DMS153 treated with DMSO at 0.1 percent for 48 hours (cell line): ENCODE measurements at regions not wholly inside any gene's neighbourhood (a gene's known extent, or its start where the extent isn't known, plus 50 kb on each side); places are given as distances from the start of the nearest gene placed in this dataset.

ENCODE experiments used
- DNase-seq: peaks from one replicate; lab custom pipeline; 2025; ENCODE audit not compliant: unreplicated experiment; lab: John Stamatoyannopoulos, UW

- DNase-seq: peak; percentile 40
Measured at GRCh38 chr1:181383695-181384094, 99.6 kb upstream of the CACNA1E start.

- DNase-seq: no peak
Measured at GRCh38 chr1:181386340-181386739, 97.0 kb upstream of the CACNA1E start.

DNA sequence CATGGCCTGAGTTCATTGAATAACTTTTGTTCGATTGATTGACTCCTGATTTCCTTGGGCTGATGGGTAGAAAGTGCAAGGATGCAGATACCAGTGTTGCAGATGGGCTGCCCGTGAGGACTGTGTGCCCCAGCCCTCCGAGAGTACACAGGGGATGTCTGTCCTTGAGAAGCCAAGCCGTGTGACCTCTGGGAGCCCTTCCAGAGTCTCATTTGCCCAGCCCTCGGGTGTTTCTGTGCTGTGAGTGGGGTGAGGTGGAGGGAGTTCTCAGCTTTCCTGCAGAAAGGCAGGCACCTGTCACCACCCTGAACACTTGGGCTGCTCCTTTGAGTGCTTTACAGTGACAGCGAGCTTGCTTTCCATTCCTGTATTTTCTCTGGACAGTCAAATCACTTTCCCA lies 96.4 kb upstream of the CACNA1E start:
- no peak for DNase-seq

GRCh38 chr1:181387702-181388101 lies 95.6 kb upstream of the CACNA1E start:
- DNase-seq: no peak

GRCh38 chr1:181390410-181391077 lies 92.8 kb upstream of the CACNA1E start:
- peak; percentile 96 for DNase-seq

DNA sequence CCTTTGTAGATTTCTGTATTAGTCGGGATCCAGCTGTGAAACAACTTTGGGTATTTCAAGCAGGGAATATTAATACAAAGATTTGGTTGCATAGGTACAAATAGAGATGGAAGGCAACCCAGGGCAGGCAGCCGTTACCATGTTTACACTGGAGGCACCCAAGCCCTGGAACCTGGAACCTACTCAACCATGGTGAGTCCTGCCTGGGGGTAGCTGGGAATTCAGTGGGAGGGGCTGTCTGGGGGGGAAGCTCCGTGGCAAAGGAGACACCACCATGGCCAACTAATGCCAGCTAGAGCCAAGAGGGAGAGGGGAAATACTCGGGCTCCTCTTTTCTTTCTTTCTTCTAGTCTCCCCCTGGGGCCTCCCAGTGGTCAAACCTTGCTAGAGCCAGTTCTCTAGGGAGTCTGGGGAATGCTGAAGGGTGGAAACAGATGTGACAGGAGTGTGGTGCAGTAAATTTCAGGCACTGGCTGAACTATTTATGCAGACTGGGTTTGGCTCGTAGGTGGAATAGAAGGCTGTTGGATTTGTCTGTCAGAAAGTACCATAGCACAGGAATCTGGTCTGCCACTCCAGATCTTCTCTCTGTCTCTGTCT lies 91.9 kb upstream of the CACNA1E start:
- DNase-seq: peak; percentile 81

DNA sequence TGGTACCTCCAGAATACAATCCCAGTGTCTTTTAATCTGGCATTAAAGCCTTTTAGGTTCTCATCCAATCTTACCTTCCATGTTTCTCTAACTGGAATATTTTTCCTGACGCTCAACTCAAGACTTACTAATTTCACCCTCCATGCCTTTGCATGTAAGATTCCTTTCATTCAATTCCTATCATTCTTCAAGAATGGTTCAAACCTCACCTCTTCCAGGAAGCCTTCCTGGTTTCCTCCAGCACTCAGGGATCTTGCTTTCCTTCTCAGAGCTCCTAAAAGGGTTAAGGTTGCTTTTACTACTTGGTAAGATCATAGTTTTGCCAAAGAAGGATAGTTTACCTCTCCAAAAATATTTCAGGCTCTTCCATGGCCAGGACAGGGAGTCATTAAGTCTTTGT lies 91.2 kb upstream of the CACNA1E start:
- DNase-seq: no peak

DNA sequence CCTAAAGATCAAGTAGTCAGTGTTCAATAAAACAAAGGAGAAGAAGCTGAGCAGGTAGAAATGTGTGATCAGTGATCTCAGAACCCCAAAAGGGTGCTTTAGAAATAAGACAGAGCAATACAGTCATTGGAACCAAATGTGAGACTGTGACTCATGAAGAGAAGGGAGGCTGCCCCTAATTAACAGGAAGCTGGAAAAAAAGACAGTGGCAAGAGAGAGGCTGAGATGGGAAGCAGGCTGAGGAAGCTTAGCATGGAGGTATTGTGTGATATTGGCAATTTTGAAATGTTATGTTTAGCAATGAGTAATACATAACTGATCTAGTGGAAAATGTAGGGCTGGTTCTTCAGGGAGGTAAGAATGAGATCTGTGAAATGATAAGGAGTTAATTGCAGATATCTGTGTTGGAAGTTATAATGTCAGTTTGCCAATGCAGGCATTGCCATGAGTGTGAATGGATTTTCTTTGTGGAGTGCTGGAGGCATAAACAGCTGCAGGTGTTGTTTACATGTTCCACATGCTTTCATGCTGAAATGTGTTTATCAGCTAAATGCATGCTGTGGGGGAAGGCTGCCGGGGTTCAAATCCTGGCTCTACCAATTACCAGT lies 90.6 kb upstream of the CACNA1E start:
- no peak for DNase-seq

DNA sequence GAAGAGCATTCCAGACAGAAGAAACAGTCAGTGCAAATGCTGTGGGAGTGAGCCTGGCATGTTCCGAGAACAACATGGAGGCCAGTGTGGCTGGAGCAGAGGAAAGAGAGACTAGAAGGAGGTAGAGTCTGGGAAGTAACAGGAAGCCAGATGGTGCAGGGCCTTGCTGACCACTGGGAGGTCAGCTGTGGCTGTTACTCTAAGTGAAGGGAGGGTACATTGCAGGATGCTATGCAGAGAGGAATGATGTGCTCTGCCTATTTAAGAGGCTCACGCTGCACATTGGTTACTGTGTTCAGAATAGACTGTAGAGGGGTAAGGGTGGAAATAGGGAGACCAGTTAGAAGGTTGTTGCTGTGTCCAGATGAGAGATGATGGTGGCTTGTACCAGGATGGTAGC lies 88.6 kb upstream of the CACNA1E start:
- DNase-seq: no peak

GRCh38 chr1:181396171-181396670 lies 87.1 kb upstream of the CACNA1E start:
- no peak for DNase-seq

- DNase-seq: no peak
Measured at GRCh38 chr1:181396811-181397210, 86.5 kb upstream of the CACNA1E start.

DNA sequence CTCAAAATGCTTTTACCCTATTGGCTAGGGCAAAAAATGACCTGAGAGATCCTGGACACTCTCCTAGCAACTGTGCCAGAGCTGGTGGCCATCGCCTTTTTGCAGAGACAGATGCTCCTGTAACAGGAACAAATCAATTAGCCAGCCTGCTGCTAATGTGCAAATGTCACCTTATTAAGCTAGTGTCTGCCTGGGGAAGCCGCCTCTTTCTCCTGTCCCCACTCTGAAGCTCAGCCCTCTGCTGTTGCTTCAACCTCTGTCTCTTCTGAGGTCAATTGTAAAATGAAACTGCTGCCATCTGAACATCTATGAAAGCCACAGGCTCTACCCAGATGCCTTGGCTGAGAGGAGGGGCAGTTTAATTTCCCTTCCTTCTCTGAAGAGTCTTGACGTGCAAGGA lies 85.5 kb upstream of the CACNA1E start:
- no peak for DNase-seq

DNA sequence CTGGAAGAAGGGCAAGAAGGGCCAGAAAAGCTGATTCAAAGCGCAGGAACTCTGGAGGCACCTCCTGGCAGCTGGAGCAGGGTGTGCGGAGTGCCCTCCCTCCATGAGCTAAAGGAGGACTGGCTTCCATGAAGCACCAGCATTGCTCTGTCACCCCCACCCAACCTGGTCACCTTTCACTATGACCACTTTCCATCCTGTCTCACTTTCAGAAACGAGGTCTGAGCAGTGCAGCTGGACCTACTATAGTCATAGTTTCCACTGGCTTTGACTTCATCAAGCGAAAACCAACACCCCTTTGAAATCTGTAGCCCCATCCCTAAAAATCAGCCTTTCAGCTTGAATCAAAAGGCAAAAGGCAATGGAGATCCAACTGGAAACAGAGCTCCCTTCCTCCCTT lies 84.8 kb upstream of the CACNA1E start:
- DNase-seq: no peak

GRCh38 chr1:181405584-181405983 lies 77.7 kb upstream of the CACNA1E start:
- no peak for DNase-seq

DNA sequence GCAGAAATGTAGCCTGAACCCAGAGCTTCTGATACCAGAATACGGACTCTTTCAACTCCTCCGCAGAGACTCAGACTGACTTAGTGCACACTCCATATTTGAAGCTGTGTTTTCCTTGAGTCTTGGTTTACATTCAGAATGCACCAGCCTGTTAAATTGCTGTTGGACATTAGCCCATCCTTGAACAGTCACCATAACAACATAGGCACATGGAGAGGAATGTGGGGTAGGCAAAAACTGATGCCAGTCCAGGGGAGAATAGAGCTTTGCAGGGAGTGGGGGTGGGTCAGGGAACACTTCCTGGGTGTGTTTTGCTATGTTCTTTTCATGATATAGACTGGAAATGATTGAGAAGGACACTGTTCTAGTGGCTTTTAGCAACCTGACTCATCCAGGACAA lies 76.3 kb upstream of the CACNA1E start:
- no peak for DNase-seq

DNA sequence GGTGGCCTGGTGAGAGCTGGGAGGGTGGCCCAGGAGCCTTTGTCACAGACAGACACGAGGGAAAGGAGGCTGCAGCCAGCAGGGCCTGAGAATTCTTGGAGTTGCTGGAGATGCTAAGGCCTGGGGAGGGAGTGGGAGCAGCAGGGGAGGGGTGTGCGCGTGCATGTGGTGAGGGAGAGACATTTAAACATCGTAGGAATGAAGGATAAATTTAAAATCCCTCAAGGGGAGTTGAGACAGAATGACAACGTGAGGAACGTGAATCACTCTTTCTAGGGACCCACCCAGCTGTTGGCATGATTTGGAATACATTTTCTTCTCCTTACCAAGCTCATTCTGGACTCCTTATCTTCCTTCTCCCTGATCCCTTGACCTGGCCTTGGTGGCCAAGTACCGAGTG lies 73.3 kb upstream of the CACNA1E start:
- no peak for DNase-seq

GRCh38 chr1:181412746-181413145 lies 70.6 kb upstream of the CACNA1E start:
- no peak for DNase-seq

DNA sequence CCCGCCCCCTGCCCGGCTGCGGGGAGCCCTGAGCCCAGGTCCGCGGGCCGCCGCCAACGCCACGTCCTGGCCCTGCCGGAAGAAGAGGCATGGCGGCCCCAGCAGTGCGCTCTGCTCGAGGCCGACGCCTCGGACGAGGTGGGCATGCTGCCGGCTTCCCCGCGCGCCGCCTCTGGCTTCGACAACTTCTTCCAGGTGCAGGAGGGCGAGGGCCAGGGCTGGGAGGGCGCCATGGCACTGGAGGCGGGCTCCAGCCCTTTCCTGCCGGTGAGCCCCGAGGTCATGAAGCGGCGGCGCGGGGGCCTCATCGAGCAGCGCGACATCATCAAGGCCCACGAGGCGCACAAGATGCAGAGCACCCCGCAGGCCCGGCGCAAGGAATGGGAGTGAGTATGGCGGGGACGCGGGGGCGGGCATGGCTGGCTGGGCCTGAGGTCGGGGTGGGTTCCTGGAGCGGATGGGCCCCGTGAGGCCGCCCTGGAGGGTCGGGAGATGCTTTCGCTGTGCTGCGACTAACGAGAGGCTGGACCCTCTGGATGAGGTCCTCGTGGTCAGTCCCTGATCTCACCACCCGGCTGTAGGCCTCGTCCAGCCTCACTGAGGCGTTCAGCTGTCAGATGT lies 70.0 kb upstream of the CACNA1E start:
- DNase-seq: no peak

GRCh38 chr1:181413836-181414235 lies 69.5 kb upstream of the CACNA1E start:
- DNase-seq: no peak

DNA sequence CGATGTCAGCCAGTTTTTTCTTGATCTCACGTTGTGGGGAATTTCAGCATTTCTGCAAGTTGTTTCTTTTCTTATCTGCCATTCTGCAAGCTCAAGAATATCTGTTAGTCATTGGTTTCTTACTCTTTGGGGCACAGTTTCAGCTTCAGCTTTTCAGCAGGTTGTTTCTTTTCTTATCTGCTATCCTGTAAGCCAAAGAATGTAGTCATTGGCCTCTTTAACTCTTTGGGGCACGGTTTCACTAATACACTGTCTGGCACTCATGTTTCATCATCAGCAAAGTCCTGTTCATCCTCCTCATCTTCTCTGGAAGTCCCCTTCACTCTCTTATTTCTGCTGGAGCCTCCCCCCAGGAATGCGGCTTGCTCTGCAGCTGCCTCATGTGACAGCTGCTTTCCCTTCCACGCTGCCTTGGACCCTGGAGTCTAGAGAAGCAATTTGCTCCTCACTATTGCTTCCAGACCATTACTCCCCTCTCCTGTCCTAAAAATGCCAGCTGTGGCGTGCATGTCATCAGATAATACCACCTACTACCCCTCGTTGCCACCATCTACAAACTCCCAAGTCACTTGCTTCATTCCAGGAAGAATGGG lies 67.0 kb upstream of the CACNA1E start:
- DNase-seq: no peak

DNA sequence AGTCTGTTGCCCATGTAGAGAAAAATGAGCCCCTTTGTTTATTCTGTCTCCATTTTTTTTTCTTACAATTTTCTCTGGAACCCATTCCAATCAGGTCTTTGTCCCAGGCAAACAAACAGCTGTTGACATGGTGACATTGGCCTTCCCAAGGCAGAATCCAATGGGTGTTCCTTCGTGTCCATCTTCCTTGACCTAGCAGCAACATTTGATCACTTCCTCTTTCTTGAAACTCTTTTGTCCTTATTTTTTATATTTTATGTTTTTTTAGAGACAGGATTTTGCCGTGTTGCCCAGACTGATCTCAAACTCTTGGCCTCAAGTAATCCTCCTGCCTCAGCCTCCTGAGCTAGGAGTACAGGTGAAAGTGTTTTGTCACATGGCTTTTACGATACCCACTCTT lies 65.4 kb upstream of the CACNA1E start:
- DNase-seq: no peak
